ENCODE measurements at regions not wholly inside any gene's neighbourhood (a gene's known extent, or its start where the extent isn't known, plus 50 kb on each side); places are given as distances from the start of the nearest gene placed in this dataset.

- no peak for DNase-seq (ENCODE audit: insufficient read length, low spot score)
- no peak for TF ChIP-seq CTCF (IDR thresholded peaks at IDR 0.05; ENCODE audit: insufficient read depth, missing control alignments)
- FAIRE-seq = no peak
These were observed 1033.6 kb downstream of the FAM181B start for GRCh38 chr11:81700076-81700475.

- TF ChIP-seq CTCF (IDR thresholded peaks at IDR 0.05; ENCODE audit: insufficient read depth, missing control alignments) = no peak
- FAIRE-seq (no peak), DNase-seq (ENCODE audit: insufficient read length, low spot score) (no peak)
These were observed 1046.6 kb downstream of the FAM181B start for GRCh38 chr11:81687057-81687456.

GRCh38 chr11:81674211-81674610, 1059.5 kb downstream of the FAM181B start:
- no peak for TF ChIP-seq CTCF (IDR thresholded peaks at IDR 0.05; ENCODE audit: insufficient read depth, missing control alignments)
- FAIRE-seq (no peak), DNase-seq (ENCODE audit: insufficient read length, low spot score) (no peak)

- DNase-seq (ENCODE audit: insufficient read length, low spot score) = no peak
- TF ChIP-seq CTCF (IDR thresholded peaks at IDR 0.05; ENCODE audit: insufficient read depth, missing control alignments) = no peak
- no peak for FAIRE-seq
These were observed 1060.7 kb downstream of the FAM181B start for GRCh38 chr11:81673001-81673400.

GRCh38 chr11:81669935-81670543, 1063.6 kb downstream of the FAM181B start:
- FAIRE-seq (no peak), DNase-seq (ENCODE audit: insufficient read length, low spot score) (no peak)
- no peak for TF ChIP-seq CTCF (IDR thresholded peaks at IDR 0.05; ENCODE audit: insufficient read depth, missing control alignments)

GRCh38 chr11:81658722-81659121, 1074.9 kb downstream of the FAM181B start:
- DNase-seq (ENCODE audit: insufficient read length, low spot score) (no peak), FAIRE-seq (no peak)
- TF ChIP-seq CTCF (IDR thresholded peaks at IDR 0.05; ENCODE audit: insufficient read depth, missing control alignments) = peak; percentile 35

GRCh38 chr11:81655351-81655750, 1078.3 kb downstream of the FAM181B start:
- FAIRE-seq = no peak
- no peak for TF ChIP-seq CTCF (IDR thresholded peaks at IDR 0.05; ENCODE audit: insufficient read depth, missing control alignments)
- no peak for DNase-seq (ENCODE audit: insufficient read length, low spot score)
